MG63 (cell line): ENCODE measurements at regions not wholly inside any gene's neighbourhood (a gene's known extent, or its start where the extent isn't known, plus 50 kb on each side); places are given as distances from the start of the nearest gene placed in this dataset.

Experiments used
- DNase-seq: peaks from one replicate; pipeline ENCODE4 v3.0.0-alpha.2; 2020
- H3K27me3 ChIP-seq: fragments of 250-450 bp; sonication (Bioruptor Pico); 2 replicates; pipeline ENCODE4 v1.5.1; 2020; ENCODE audit warnings: mild to moderate bottlenecking, moderate library complexity
- H3K36me3 ChIP-seq: fragments of 250-450 bp; sonication (Bioruptor Pico); 2 replicates; pipeline ENCODE4 v1.5.1; 2020; ENCODE audit warnings: mild to moderate bottlenecking, moderate library complexity
- H3K4me3 ChIP-seq: fragments of 250-450 bp; sonication (Bioruptor Pico); 2 replicates; pipeline ENCODE4 v1.5.1; 2020; ENCODE audit warnings: mild to moderate bottlenecking, moderate library complexity
- H3K9me3 ChIP-seq: fragments of 250-450 bp; sonication (Bioruptor Pico); 2 replicates; pipeline ENCODE4 v1.5.1; 2020; ENCODE audit warnings: mild to moderate bottlenecking, moderate library complexity

- DNase-seq: no peak
- no peaks in the 10 kb centered on the region for H3K36me3 ChIP-seq
Observed at GRCh38 chr1:218592688-218593087, 247.6 kb downstream of the TGFB2 start.

GRCh38 chr1:218600968-218601367, 255.8 kb downstream of the TGFB2 start:
- no peaks in the 10 kb centered on the region; the same call in 1 of the 2 replicates for H3K9me3 ChIP-seq
- H3K27me3 ChIP-seq: no peaks in the 10 kb centered on the region
- no peak for DNase-seq
- H3K4me3 ChIP-seq: no peak overlapping the region
- H3K36me3 ChIP-seq: no peaks in the 10 kb centered on the region

More at GRCh38 chr1:218592688-218593087, 247.6 kb downstream of the TGFB2 start:
- H3K27me3 ChIP-seq: no peaks in the 10 kb centered on the region
- H3K4me3 ChIP-seq: no peak overlapping the region
- no peaks in the 10 kb centered on the region for H3K9me3 ChIP-seq

GRCh38 chr1:218604217-218604616, 259.1 kb downstream of the TGFB2 start:
- no peaks in the 10 kb centered on the region for H3K36me3 ChIP-seq
- no peak overlapping the region for H3K4me3 ChIP-seq
- no peaks in the 10 kb centered on the region for H3K27me3 ChIP-seq
- H3K9me3 ChIP-seq: peaks cover 5% of the 10 kb centered on the region
- DNase-seq: no peak

GRCh38 chr1:218611916-218612585, 266.9 kb downstream of the TGFB2 start:
- peak; percentile 5 for DNase-seq
- Histone ChIP-seq H3K27me3 (no peaks in the 10 kb centered on the region), H3K4me3 (no peak overlapping the region), H3K36me3 (no peaks in the 10 kb centered on the region), H3K9me3 (peaks cover 5% of the 10 kb centered on the region)

GRCh38 chr1:218613105-218613504, 268.0 kb downstream of the TGFB2 start:
- H3K4me3 ChIP-seq: no peak overlapping the region
- no peaks in the 10 kb centered on the region for H3K36me3 ChIP-seq
- peaks cover 5% of the 10 kb centered on the region for H3K9me3 ChIP-seq
- H3K27me3 ChIP-seq: no peaks in the 10 kb centered on the region
- DNase-seq: no peak

GRCh38 chr1:218614031-218614430, 268.9 kb downstream of the TGFB2 start:
- H3K9me3 ChIP-seq: no peaks in the 10 kb centered on the region
- H3K27me3 ChIP-seq: no peaks in the 10 kb centered on the region
- no peak overlapping the region for H3K4me3 ChIP-seq
- no peak for DNase-seq
- no peaks in the 10 kb centered on the region for H3K36me3 ChIP-seq

- H3K27me3 ChIP-seq: no peaks in the 10 kb centered on the region
- no peak overlapping the region for H3K4me3 ChIP-seq
- no peaks in the 10 kb centered on the region for H3K36me3 ChIP-seq
- no peaks in the 10 kb centered on the region for H3K9me3 ChIP-seq
- DNase-seq: no peak
Observed at GRCh38 chr1:218616681-218617080, 271.5 kb downstream of the TGFB2 start.

- Histone ChIP-seq H3K9me3 (no peaks in the 10 kb centered on the region), H3K36me3 (no peaks in the 10 kb centered on the region), H3K4me3 (no peak overlapping the region), H3K27me3 (no peaks in the 10 kb centered on the region)
- no peak for DNase-seq
Observed at GRCh38 chr1:218617986-218618385, 272.9 kb downstream of the TGFB2 start.

- Histone ChIP-seq H3K4me3 (no peak overlapping the region), H3K36me3 (no peaks in the 10 kb centered on the region), H3K9me3 (no peaks in the 10 kb centered on the region), H3K27me3 (no peaks in the 10 kb centered on the region)
- no peak for DNase-seq
Observed at GRCh38 chr1:218620956-218621355, 275.8 kb downstream of the TGFB2 start.

GRCh38 chr1:218624052-218624451, 278.9 kb downstream of the TGFB2 start:
- Histone ChIP-seq H3K9me3 (no peaks in the 10 kb centered on the region), H3K4me3 (no peak overlapping the region)

GRCh38 chr1:218625393-218625792, 280.3 kb downstream of the TGFB2 start:
- no peak overlapping the region for H3K4me3 ChIP-seq
- no peak for DNase-seq
- H3K36me3 ChIP-seq: no peaks in the 10 kb centered on the region
- no peaks in the 10 kb centered on the region for H3K27me3 ChIP-seq
- no peaks in the 10 kb centered on the region for H3K9me3 ChIP-seq

More at GRCh38 chr1:218624052-218624451, 278.9 kb downstream of the TGFB2 start:
- H3K27me3 ChIP-seq: no peaks in the 10 kb centered on the region
- no peak for DNase-seq
- H3K36me3 ChIP-seq: no peaks in the 10 kb centered on the region

GRCh38 chr1:218633238-218633988, 288.3 kb downstream of the TGFB2 start:
- Histone ChIP-seq H3K27me3 (no peaks in the 10 kb centered on the region), H3K9me3 (no peaks in the 10 kb centered on the region), H3K4me3 (no peak overlapping the region), H3K36me3 (no peaks in the 10 kb centered on the region)
- no peak for DNase-seq

- Histone ChIP-seq H3K4me3 (no peak overlapping the region), H3K36me3 (no peaks in the 10 kb centered on the region), H3K27me3 (no peaks in the 10 kb centered on the region), H3K9me3 (no peaks in the 10 kb centered on the region)
- DNase-seq: no peak
Observed at GRCh38 chr1:218634212-218634611, 289.1 kb downstream of the TGFB2 start.

- DNase-seq: no peak
Observed at GRCh38 chr1:218636548-218636947, 291.4 kb downstream of the TGFB2 start.

GRCh38 chr1:218640173-218640572, 295.0 kb downstream of the TGFB2 start:
- Histone ChIP-seq H3K36me3 (no peaks in the 10 kb centered on the region), H3K9me3 (no peaks in the 10 kb centered on the region)
- no peak for DNase-seq

More at GRCh38 chr1:218636548-218636947, 291.4 kb downstream of the TGFB2 start:
- no peaks in the 10 kb centered on the region for H3K36me3 ChIP-seq
- H3K4me3 ChIP-seq: no peak overlapping the region
- no peaks in the 10 kb centered on the region for H3K9me3 ChIP-seq
- H3K27me3 ChIP-seq: no peaks in the 10 kb centered on the region

GRCh38 chr1:218642033-218642948, 297.2 kb downstream of the TGFB2 start:
- Histone ChIP-seq H3K4me3 (no peak overlapping the region), H3K36me3 (no peaks in the 10 kb centered on the region), H3K27me3 (no peaks in the 10 kb centered on the region), H3K9me3 (no peaks in the 10 kb centered on the region)
- peak; percentile 24 for DNase-seq

More at GRCh38 chr1:218640173-218640572, 295.0 kb downstream of the TGFB2 start:
- Histone ChIP-seq H3K27me3 (no peaks in the 10 kb centered on the region), H3K4me3 (no peak overlapping the region)

GRCh38 chr1:218643281-218643680, 298.1 kb downstream of the TGFB2 start:
- no peak for DNase-seq
- Histone ChIP-seq H3K36me3 (no peaks in the 10 kb centered on the region), H3K9me3 (no peaks in the 10 kb centered on the region), H3K4me3 (no peak overlapping the region), H3K27me3 (no peaks in the 10 kb centered on the region)
